ENCODE measurements at regions not wholly inside any gene's neighbourhood (a gene's known extent, or its start where the extent isn't known, plus 50 kb on each side); places are given as distances from the start of the nearest gene placed in this dataset.

- DNase-seq, result no peak
These were observed 248.9 kb upstream of the SLC24A2 start for GRCh38 chr9:20037699-20038098.

DNA sequence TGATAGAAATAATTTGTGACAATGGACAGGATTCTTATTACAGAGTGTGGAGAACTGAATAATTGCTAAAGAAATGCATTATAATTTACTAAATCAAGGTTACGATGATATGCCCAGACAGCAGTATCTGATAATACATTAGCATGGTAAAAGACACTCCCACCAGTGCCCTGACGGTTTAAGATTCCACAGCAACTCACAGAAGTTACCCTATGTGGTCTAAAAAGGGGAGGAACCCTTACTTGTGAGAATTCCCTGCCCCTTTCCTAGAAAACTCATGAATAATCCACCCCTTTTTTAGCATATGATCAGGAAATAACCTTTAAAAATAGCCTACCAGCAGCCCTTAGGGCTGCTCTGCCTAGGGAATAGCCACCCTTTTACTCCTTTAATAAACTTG is 244.7 kb upstream of the SLC24A2 start:
- no peak for DNase-seq

DNA sequence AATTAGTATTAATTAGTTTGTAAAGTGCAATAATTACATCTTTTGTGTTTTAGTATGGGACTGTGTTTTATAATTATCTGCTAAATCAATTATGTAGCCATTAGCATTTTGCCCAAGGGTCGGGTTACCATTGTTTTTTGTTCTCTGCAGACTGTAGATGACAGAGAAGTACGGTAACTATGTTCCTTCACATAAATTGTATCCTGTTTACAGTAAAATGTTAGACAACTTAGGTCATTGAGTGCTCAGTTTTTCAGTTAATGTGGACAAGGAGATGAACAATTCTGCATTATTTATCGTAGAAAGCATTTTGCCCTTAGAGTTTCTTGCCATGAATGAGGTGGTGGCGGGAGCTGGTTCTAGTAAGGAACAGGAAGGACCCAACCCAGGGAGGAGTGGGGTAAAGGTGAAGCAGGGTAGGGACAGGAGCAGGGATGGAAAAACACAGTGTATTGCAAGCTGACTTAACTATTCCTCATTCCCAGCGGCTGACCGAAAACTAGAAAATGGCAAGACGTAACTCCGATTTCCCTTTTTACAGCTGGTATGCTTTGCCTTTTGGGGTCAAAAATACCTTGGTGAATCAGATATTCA is 243.7 kb upstream of the SLC24A2 start:
- no peak for DNase-seq

GRCh38 chr9:20031836-20032235 is 243.0 kb upstream of the SLC24A2 start:
- DNase-seq, result no peak

GRCh38 chr9:20030671-20031070 is 241.8 kb upstream of the SLC24A2 start:
- no peak for DNase-seq

DNA sequence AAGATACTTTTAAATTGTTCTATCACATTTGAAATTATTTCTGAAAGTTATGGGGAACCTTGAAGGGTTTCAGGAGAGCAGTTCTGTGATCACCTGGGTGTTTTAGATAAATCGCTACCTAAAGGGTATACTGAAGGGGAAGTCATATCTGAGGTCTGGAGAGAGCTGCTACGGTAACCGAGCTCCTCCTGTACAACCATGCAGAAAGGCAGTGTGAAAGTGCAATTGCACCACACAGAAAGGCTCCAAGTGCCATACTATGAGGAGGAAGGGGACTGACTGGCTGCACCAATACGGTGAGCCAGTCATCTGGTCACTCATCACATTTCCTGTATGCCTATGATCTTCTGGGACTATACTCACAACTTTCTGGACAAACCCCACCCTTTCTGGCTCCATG is 241.4 kb upstream of the SLC24A2 start:
- no peak for DNase-seq

- DNase-seq, result no peak
These were observed 240.0 kb upstream of the SLC24A2 start for GRCh38 chr9:20028849-20029231.

DNA sequence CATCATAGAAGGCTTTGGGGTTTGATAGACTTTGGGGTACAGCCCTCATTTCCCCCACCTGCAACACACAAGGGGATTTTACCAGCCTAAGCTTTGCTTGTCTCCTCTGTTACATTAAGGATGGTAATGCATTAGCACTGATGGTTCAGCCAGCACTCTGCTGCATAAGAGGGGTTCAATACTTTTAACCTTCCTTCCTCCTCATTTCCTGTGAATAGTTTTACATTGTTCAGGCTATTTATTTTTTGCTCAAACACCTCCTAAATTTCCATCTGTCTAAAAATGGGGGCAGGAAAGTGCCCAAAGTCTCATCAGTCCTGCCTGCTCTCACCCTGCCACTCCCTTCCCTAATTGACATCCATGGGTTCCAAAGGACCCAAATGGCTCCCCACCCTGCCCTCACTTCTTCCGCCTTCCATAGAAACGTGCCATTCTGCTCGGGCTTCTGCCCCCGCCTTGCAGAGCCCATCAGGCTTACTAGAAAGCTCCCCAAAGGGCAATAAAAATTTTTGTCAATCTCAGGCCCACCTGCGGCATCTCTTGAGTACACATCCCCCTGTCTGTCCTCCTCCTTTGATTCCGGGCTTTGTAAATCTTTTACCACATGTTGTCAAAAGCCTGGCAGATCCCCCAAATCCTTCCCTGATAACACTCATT is 239.5 kb upstream of the SLC24A2 start:
- DNase-seq, result no peak

GRCh38 chr9:20023961-20024571 is 235.2 kb upstream of the SLC24A2 start:
- DNase-seq, result no peak

DNA sequence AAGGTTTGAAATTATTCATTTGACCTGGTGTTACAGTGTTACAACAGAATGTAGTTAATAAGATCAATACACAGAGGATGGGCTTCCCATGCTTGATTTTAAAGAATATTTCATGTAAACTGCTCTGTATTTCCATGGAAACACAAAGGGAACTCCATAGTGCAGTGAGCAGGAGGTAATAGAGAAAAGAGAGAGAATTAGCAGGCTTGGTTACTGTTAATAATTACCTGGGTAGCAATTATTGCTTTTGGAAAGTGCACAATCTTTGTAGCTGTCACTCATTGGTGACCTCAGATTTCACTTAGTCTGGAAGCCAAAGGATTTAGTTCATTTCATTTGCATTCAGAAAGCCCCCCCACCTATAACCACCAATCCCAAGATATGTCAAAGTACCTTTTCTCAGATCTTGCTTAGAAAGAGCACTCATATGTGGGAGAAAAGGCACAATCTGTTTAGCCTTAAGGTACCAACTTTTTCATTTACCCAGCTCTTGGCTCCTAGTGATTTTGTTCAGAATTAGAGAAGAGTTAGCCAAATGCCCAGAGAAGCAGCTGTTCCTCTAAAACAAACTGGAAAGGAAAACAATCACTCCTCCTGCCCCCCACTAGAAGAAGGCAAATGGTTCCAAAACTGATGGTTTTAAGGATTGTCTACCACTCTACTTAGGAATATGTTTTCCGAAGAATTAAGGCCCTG is 234.5 kb upstream of the SLC24A2 start:
- DNase-seq, result no peak

- DNase-seq, result no peak
These were observed 233.6 kb upstream of the SLC24A2 start for GRCh38 chr9:20022410-20022809.

DNA sequence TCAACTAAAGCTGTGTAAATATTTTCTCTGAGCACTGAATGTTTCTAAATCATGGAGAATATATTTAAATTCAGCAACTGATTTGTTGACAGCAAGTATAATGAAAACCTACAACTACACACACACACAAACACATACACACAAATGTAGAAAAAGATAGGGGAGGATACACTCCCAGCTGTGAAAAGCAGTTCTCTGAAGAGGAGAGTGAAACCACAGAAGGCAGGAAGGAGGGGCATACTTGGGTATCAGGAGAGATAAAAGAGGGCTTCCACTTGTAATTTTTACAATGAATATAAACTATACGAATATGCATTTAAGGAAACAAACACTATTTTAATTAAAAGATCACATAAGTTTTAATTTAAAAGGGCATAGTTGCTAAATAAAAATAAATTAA is 227.8 kb upstream of the SLC24A2 start:
- no peak for DNase-seq

DNA sequence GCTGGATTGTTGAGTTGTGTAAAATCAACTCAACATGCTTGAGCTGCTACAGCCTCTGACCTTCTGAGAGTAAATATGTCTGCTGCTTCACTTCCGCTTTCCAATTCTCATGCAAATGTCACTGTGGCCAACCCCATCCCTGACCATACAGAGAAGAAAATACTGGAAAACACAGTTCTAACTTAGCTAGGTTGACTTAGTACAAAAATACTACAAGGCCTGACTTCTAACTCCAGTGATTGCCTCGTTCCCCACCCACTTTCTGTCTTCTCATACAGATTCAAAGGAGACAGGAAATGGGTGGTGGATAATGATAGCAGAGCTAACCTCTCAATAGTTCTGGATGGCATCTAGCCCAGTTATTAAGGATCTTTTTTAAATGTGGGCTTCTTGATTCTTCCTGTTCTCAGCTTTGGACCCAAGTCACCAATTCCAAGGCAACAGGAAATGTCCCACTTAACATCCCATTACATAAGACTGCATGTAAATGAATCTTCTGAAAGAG is 226.6 kb upstream of the SLC24A2 start:
- DNase-seq, result no peak

GRCh38 chr9:20014168-20014567 is 225.3 kb upstream of the SLC24A2 start:
- no peak for DNase-seq

- peak in 1 of 2 experiments; percentile 26 for DNase-seq
These were observed 223.4 kb upstream of the SLC24A2 start for GRCh38 chr9:20012232-20012631.

GRCh38 chr9:20009606-20010005 is 220.8 kb upstream of the SLC24A2 start:
- DNase-seq, result no peak

DNA sequence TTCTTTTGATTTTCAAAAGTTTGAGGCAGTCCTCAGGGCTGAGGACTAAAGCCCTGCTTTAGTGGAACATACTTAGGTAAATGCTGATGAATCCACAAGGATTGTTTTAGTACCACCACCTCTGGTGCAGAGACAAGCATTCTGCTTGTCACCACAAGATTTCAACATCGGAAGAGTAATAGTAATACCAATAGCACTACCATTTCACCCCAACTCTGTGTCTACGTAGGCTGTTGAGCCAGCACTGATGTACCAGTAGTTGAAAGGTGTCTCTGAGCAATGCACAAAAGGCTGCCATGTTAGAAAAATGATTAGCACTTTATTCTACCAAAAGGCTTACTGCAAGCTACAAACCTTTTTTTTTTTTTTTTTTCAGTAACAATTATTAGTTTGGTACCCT is 213.2 kb upstream of the SLC24A2 start:
- DNase-seq, result no peak

DNA sequence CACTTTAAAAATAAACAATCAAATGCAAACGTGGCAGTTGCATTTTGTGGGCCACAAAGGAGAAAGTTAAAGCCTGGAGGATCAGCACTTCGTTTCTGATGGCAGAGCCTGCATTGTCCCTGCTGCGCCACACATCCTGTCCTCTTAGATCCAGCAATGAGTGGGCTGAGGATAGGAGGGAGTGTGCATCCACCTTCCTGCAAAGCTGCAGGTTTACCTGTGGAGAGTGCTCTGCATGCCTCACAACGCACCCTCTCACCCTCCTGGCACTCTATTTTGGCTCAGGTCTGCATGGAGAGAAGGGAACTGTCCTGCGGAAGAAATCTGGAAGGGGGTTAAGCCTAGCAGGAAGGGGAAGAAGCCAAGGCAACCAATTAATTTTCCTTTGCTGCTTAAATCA is 212.2 kb upstream of the SLC24A2 start:
- no peak for DNase-seq

DNA sequence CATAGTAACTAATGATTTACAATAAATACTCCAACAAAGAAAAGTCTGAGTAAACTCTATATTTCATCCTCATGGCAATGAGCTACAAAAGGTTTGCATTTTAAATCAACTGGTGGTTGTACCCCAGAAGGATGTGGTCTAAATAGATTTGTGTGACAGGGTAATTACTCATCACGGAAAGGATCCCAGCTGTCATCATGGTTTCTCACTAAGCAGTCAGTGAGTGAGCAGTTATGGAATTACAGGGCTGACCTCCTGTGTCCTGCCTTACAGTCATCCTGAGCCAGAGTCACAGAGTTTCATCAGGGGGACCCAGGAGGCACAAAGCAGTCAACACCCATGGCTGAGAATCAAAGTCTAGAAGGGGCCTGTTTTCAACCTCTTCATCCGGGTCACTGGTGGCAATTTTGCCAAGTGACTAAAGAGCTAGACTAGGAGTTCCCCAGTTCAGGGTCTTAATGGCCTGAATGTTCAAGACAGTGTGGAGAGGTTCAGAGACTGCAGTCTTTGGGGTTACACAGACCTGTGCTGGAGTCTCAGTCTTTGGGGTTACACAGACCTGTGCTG is 210.7 kb upstream of the SLC24A2 start:
- DNase-seq, result peak; percentile 64 to 71

- DNase-seq, result peak in 1 of 2 experiments; percentile 23
These were observed 210.1 kb upstream of the SLC24A2 start for GRCh38 chr9:19998823-19999455.

DNA sequence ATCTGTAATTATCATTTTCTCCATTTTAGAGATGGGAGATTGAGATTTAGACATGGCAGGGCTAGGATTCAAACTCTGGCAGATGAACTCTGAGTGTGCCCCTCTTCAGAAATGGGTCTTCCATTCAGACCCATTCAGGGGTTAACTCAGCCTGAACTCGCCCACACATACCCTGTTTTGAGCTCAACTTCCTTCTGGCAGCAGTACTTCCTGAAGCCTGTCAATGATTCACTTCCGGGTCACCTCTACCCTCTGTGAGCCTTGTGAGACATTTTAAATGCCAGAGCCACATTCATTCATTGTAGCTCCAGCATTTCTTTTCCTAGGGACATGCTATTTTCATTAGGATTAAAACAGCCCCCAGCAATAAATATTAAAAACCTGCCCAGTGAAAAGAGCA is 209.3 kb upstream of the SLC24A2 start:
- peak in 1 of 2 experiments; percentile 20 for DNase-seq

DNA sequence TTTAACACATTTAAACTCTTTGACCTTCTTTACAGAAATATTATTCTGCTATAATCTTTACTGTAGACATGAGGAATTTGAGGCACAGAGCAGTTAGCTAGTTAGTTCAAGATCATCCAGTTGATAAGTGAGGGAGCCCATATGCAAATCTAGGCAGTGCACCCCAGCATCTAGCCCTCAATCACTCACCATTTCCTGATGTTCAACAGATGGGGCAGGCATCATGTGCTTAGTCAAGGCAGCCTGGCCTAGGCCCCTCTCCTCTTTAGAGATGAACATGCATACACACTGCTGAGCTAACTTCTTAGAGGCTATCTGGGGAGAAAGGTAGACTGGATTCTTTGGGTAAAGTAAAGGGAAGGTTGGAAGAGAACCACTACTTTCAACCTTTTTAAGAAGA is 206.8 kb upstream of the SLC24A2 start:
- no peak for DNase-seq

DNA sequence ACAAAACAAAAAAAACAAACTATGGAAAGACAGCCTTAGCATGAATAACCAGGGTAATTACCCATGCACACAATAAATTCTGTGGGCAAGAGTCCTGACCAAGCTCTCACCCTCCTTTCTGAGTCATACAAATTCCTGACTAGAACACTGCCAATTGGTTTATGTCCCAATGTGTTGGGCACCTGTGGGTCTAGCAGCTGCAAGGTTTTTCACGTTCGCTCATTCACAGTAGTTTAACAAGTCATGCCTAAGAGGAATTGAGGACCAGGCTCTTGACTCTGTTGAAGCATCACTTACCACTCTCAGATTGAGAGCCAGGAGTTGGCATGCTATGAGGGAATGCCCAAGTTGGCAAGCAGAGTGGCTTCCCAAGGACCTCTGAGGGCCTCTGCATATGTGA is 205.5 kb upstream of the SLC24A2 start:
- DNase-seq, result no peak
